Pancreas (tissue), 10 donors: ENCODE measurements at regions not wholly inside any gene's neighbourhood (a gene's known extent, or its start where the extent isn't known, plus 50 kb on each side); places are given as distances from the start of the nearest gene placed in this dataset.

ENCODE experiments used
- ATAC-seq, 4 donors: fragments of 200-7000 bp; cut with Tn5 transposase; one replicate each; pipeline versions ENCODE4 v1.8.0 to v1.9.1; 2020; ENCODE audit warnings: mild to moderate bottlenecking in 4 of 4, moderate library complexity in 4 of 4
- DNase-seq, 6 donors: peaks; one replicate each; pipeline ENCODE4 v3.0.0-alpha.2; 2020
- FAIRE-seq: peaks from 2 replicates; lab custom pipeline; 2012; peaks lifted over from hg19 to GRCh38; lab: Jason Lieb, UNC
- H3K27ac ChIP-seq, 4 donors: fragments of 200-600 bp; sonication (generic); 1 replicate in 3 of 4; 2 replicates in 1 of 4; pipeline versions ENCODE4 v1.5.0 to v1.8.0; 2020
- H3K27me3 ChIP-seq, 4 donors: fragments of 200-600 bp; one replicate each; pipeline ENCODE4 v1.8.0; 2021
- H3K36me3 ChIP-seq, 3 donors: fragments of 200-600 bp; sonication (generic) in 1 of 3; one replicate each; pipeline versions ENCODE4 v1.5.0 to v1.8.0; 2020 to 2021
- H3K4me1 ChIP-seq, 3 donors: fragments of 200-600 bp; one replicate each; pipeline ENCODE4 v1.8.0; 2021
- H3K4me3 ChIP-seq, 4 donors: fragments of 200-600 bp; sonication (generic) in 2 of 4; one replicate each; pipeline versions ENCODE4 v1.5.0 to v1.8.0; 2020 to 2021
- H3K9me3 ChIP-seq, 4 donors: fragments of 200-600 bp; one replicate each; pipeline ENCODE4 v1.8.0; 2021
- WGBS, 2 donors: extraction: QIAGEN DNeasy Blood & Tissue Kit; methylation state at CpG; one replicate each; pipeline ENCODE4 v1.1.7; 2013; 5-methylcytosine and 5-hydroxymethylcytosine counted together
- intact Hi-C, 3 donors: fragments of 100-400 bp; cut with DNase I; formaldehyde crosslinking; loops; one replicate each; pipeline versions ENCODE4 v1.11.1 to v1.14.2; 2022
- TF ChIP-seq, protein P1 (sequence below), 4 donors: fragments of 200-600 bp; sonication (generic) in 3 of 4; IDR thresholded peaks; one replicate each; pipeline versions ENCODE4 v1.5.0 to v1.8.0; 2021; ENCODE audit warnings: antibody characterized with exemption in 4 of 4
- donor health status: healthy with polysubstance abuse.
- donor health status: DM: no; HTN: no; CAD: no; lungs with moderate emphysema.
- donor health status: DM: no; HTN: no; CAD: no.
- donor health status: control.
- donor health status: control.
- donor health status: Bipolar disorder and iron deficiency.
- donor health status: DM: yes; HTN: yes; CAD: no.
- donor health status: DM: no; HTN: no; CAD: no.
- donor health status: DM: no; HTN: no; CAD: no.
- donor health status: DM: yes; HTN: yes; CAD: no.

DNA sequence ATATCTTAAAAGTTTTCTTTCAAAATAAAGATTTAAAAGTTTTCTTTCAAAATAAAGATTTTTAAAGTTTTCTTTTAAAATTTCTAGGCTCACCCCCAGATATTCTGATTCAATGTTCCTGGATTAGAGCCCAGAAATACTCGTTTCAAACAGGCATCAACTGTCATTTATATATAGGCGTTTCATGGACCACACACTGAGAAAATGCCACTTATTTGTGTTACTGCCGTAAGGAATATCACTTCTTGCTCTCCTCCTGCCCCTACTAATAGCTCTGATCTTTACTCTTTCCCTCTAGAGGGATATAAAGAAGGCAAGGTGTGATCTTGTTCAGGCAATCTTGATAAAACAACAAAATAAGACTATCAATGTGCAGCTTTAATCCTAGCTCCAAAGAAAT lies 1324.1 kb downstream of the CDH8 start:
- Histone ChIP-seq H3K4me1 (no peaks in the 10 kb centered on the region), H3K36me3 (no peaks in the 10 kb centered on the region), H3K27ac (no peak overlapping the region), H3K4me3 (no peak overlapping the region), H3K9me3 (no peaks in the 10 kb centered on the region), H3K27me3 (no peaks in the 10 kb centered on the region)
- TF ChIP-seq, protein P1, sequence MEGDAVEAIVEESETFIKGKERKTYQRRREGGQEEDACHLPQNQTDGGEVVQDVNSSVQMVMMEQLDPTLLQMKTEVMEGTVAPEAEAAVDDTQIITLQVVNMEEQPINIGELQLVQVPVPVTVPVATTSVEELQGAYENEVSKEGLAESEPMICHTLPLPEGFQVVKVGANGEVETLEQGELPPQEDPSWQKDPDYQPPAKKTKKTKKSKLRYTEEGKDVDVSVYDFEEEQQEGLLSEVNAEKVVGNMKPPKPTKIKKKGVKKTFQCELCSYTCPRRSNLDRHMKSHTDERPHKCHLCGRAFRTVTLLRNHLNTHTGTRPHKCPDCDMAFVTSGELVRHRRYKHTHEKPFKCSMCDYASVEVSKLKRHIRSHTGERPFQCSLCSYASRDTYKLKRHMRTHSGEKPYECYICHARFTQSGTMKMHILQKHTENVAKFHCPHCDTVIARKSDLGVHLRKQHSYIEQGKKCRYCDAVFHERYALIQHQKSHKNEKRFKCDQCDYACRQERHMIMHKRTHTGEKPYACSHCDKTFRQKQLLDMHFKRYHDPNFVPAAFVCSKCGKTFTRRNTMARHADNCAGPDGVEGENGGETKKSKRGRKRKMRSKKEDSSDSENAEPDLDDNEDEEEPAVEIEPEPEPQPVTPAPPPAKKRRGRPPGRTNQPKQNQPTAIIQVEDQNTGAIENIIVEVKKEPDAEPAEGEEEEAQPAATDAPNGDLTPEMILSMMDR (IDR thresholded peaks at IDR 0.05): no peak
- no peak for ATAC-seq
- 24 to 31% methylated on average over 3 of the region's 3 CpGs for WGBS, 2 donors
- intact Hi-C loops: no loop called here
- DNase-seq: no peak
- no peak for FAIRE-seq

DNA sequence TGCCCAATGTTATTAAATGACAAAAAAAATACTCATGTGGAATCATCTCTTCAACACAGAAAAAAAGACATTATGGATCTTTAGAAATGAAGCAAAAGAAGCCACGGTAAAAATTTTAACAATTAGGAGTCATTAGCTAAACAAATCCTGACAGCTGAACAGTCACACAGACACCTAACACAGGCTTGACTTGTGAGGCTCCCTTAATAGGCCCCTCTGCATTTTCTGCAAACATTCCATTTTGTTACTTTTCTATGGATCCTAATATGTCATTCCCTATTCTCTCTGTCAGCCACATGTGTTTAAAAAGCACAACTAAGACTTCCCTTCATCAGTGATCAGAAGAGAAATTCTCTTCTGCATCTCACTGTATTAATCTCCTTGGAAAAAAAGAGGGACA lies 1331.5 kb downstream of the CDH8 start:
- no peak for FAIRE-seq
- ATAC-seq: no peak
- H3K4me1 ChIP-seq: no peaks in the 10 kb centered on the region
- WGBS, 2 donors: 23 to 24% methylated on average over 1 of the region's 1 CpG
- no peaks in the 10 kb centered on the region for H3K36me3 ChIP-seq
- intact Hi-C loops: no loop called here
- no peaks in the 10 kb centered on the region for H3K9me3 ChIP-seq
- TF ChIP-seq, protein P1 (IDR thresholded peaks at IDR 0.05): no peak
- no peaks in the 10 kb centered on the region for H3K27me3 ChIP-seq
- no peak overlapping the region for H3K27ac ChIP-seq
- no peak for DNase-seq
- no peak overlapping the region for H3K4me3 ChIP-seq

DNA sequence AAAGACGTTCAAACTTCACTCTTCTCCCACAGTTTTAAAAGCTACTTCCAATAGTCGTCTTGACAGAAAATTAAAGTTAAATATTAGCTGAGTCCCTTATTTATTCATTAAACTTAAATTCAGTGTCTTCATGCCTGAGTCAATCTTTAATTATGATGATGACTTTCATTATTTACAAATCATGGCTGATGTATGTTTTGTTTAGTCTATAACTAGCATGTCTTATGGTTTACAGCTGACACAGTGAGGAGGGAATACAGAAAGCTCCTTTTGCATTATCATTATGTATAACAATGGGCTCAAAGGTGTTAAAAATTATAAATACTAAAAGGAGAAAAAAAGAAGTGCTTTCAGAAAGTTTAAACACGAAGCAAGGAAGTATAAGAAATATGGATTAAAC lies 1333.1 kb downstream of the CDH8 start:
- WGBS, 2 donors: 14 to 25% methylated on average over 3 of the region's 3 CpGs
- no peaks in the 10 kb centered on the region for H3K4me1 ChIP-seq
- no peaks in the 10 kb centered on the region for H3K36me3 ChIP-seq
- FAIRE-seq (no peak), ATAC-seq (no peak), DNase-seq (no peak)
- TF ChIP-seq, protein P1 (IDR thresholded peaks at IDR 0.05): no peak
- no peak overlapping the region for H3K27ac ChIP-seq
- no peak overlapping the region for H3K4me3 ChIP-seq
- intact Hi-C loops: no loop called here
- H3K9me3 ChIP-seq: no peaks in the 10 kb centered on the region
- no peaks in the 10 kb centered on the region for H3K27me3 ChIP-seq

DNA sequence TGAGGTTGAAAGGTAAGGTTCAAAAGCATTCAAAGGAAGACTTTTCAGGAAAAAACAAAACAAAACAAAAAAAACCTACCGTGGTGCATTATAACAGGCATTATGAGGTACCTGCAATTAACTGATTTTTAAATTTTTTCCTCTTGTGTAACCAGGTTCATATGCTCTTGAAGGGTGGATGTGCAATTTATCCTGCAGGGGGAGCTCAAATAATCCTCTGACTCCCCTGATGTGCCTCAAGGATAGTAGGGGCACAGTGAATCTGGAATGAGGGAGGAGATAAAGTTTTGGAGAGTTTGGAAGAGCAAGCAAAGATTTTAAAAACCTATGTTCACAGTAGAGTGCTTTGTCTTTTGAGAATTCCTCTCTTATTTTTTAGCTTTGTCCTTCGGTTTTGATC lies 1349.4 kb downstream of the CDH8 start:
- no peaks in the 10 kb centered on the region for H3K9me3 ChIP-seq
- FAIRE-seq (no peak), ATAC-seq (no peak), DNase-seq (no peak)
- H3K27me3 ChIP-seq: no peaks in the 10 kb centered on the region
- H3K4me1 ChIP-seq: no peaks in the 10 kb centered on the region
- WGBS, 2 donors: 55 to 67% methylated on average over 2 of the region's 2 CpGs
- intact Hi-C loops: no loop called here
- no peak overlapping the region for H3K27ac ChIP-seq
- H3K4me3 ChIP-seq: no peak overlapping the region
- no peaks in the 10 kb centered on the region for H3K36me3 ChIP-seq
- TF ChIP-seq, protein P1 (IDR thresholded peaks at IDR 0.05): no peak

DNA sequence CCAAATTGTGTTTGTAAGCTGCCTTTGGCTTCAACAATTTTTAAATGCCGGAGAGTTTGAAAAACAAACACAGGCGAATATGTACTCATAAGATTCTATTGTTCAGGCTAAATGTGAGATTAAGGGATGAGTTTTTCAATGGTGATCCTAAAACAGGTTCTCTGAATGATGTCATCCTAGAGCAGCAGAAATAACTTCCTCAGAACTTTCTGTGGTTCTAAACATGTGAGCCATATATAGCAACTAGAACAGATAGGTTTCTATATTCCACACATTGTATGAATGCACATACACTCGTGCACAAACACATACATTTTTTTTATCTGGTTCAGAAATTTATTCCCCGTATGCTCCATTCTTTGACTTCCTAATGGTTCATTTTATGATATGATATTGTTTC lies 1352.2 kb downstream of the CDH8 start:
- WGBS, 2 donors: 20 to 27% methylated on average over 4 of the region's 4 CpGs
- no peak overlapping the region for H3K27ac ChIP-seq
- TF ChIP-seq, protein P1 (IDR thresholded peaks at IDR 0.05): no peak
- H3K4me1 ChIP-seq: no peaks in the 10 kb centered on the region
- H3K27me3 ChIP-seq: no peaks in the 10 kb centered on the region
- no peaks in the 10 kb centered on the region for H3K9me3 ChIP-seq
- no peak for ATAC-seq
- no peak for FAIRE-seq
- no peaks in the 10 kb centered on the region for H3K36me3 ChIP-seq
- intact Hi-C loops: no loop called here
- DNase-seq: no peak
- H3K4me3 ChIP-seq: no peak overlapping the region
